K562 (cell line): ENCODE measurements at regions not wholly inside any gene's neighbourhood (a gene's known extent, or its start where the extent isn't known, plus 50 kb on each side); places are given as distances from the start of the nearest gene placed in this dataset.

Source experiments
- ATAC-seq: fragments of 200-7000 bp; cut with Tn5 transposase; 3 replicates; pipeline ENCODE4 v1.9.1; 2020; ENCODE audit warnings: moderate library complexity
- BruUV-seq: library from RNA; stranded (reverse); fragments of 400-500 nt; replicated peaks from 2 replicates; lab custom pipeline; 2021; lab: Mats Ljungman, UMichigan
- CTCF ChIA-PET: fragments of 300-600 bp; formaldehyde crosslinking; extraction: SDS; loops from one replicate; lab custom pipeline; 2021; ENCODE audit warnings: low intra/inter-chr PET ratio; lab: Yijun Ruan, JAX
- POLR2A ChIA-PET: fragments of 300-600, 350-650 bp; sonication (Branson Sonifier 250); formaldehyde crosslinking; extraction: SDS; loops from one replicate; lab custom pipeline; 2021; ENCODE audit warnings: antibody characterized with exemption, inconsistent platforms; lab: Yijun Ruan, JAX
- DNase-seq, 4 experiments: peaks; one replicate each; pipeline versions ENCODE4 v3.0.0 to v3.0.0-alpha.2; 2011 to 2018; ENCODE audit warnings: low spot score in 3 of 4, mixed read lengths in 3 of 4; ENCODE audit errors: extremely low read depth in 1 of 4
- FAIRE-seq: peaks from 2 replicates; lab custom pipeline; 2011; peaks lifted over from hg19 to GRCh38; lab: Jason Lieb, UNC
- H2AFZ ChIP-seq: 2 replicates; pipeline ENCODE4 v1.6.0; 2011; ENCODE audit warnings: low read depth, low read length, control low read depth, inconsistent platforms
- H3K27ac ChIP-seq: fragments of 200-600 bp; 3 replicates; pipeline ENCODE4 v1.8.0; 2011; ENCODE audit warnings: low read depth, mild to moderate bottlenecking, control low read depth, inconsistent platforms, low read length, moderate library complexity, mixed read lengths; ENCODE audit errors: extremely low read depth
- H3K27me3 ChIP-seq, 2 experiments: fragments of 300-600 bp in 1 of 2; 2 replicates in 1 of 2; 3 replicates in 1 of 2; pipeline versions ENCODE4 v1.6.0 to v1.8.0; 2011; ENCODE audit warnings: inconsistent platforms in 2 of 2, low read length in 2 of 2, mild to moderate bottlenecking in 1 of 2, mixed read lengths in 1 of 2, moderate library complexity in 1 of 2; ENCODE audit not compliant: control insufficient read depth in 2 of 2, insufficient read depth in 2 of 2
- H3K36me3 ChIP-seq: fragments of 300-600 bp; 3 replicates; pipeline ENCODE4 v1.8.0; 2011; ENCODE audit warnings: mild to moderate bottlenecking, low read length, inconsistent platforms; ENCODE audit not compliant: control insufficient read depth, insufficient read depth
- H3K4me1 ChIP-seq, 2 experiments: fragments of 200-600 bp in 1 of 2; replicated peaks in 1 of 2; 2 replicates in 1 of 2; 3 replicates in 1 of 2; pipeline versions ENCODE4 v1.5.1 to v1.8.0; 2011; ENCODE audit warnings: inconsistent platforms in 2 of 2, low read length in 2 of 2, mild to moderate bottlenecking in 1 of 2, mixed read lengths in 1 of 2, moderate library complexity in 1 of 2; ENCODE audit not compliant: control insufficient read depth in 2 of 2, insufficient read depth in 2 of 2
- H3K4me2 ChIP-seq: 2 replicates; pipeline ENCODE4 v1.6.1; 2011; ENCODE audit warnings: low read length, control low read depth, inconsistent platforms, mixed read lengths; ENCODE audit not compliant: insufficient read depth
- H3K4me3 ChIP-seq: fragments of 200-600 bp; sonication (generic), shearing (Covaris generic); 2 replicates; pipeline ENCODE4 v1.5.1; 2016; ENCODE audit warnings: control low read depth, inconsistent platforms
- H3K79me2 ChIP-seq: fragments of 200-600 bp; 3 replicates; pipeline ENCODE4 v1.8.0; 2011; ENCODE audit warnings: low read length, inconsistent platforms; ENCODE audit not compliant: control insufficient read depth, insufficient read depth
- H3K9ac ChIP-seq, 2 experiments: 2 replicates each; pipeline versions ENCODE4 v1.6.0 to v1.6.1; 2011; ENCODE audit warnings: low read depth in 2 of 2, low read length in 2 of 2, control low read depth in 1 of 2, inconsistent platforms in 1 of 2, mild to moderate bottlenecking in 1 of 2, mixed read lengths in 1 of 2; ENCODE audit not compliant: insufficient read depth in 1 of 2
- H3K9me1 ChIP-seq: one replicate; pipeline ENCODE4 v1.6.0; 2011; ENCODE audit warnings: inconsistent platforms, mild to moderate bottlenecking, low read length, moderate library complexity; ENCODE audit not compliant: control insufficient read depth, insufficient read depth
- H3K9me3 ChIP-seq: replicated peaks from 2 replicates; pipeline ENCODE4 v1.5.1; 2011; ENCODE audit warnings: low read depth, low read length, inconsistent platforms; ENCODE audit not compliant: control insufficient read depth, insufficient read depth
- H4K20me1 ChIP-seq: replicated peaks from 2 replicates; pipeline ENCODE4 v1.6.1; 2011; ENCODE audit warnings: low read length, inconsistent platforms, mixed read lengths; ENCODE audit not compliant: control insufficient read depth, insufficient read depth
- ATF1 ChIP-seq, 2 experiments: fragments of 450-650 bp in 1 of 2; IDR thresholded peaks; 2 replicates each; pipeline ENCODE4 v1.6.1; 2016; ENCODE audit warnings: missing compliant biosample characterization in 1 of 2, missing genetic modification characterization in 1 of 2
- CCNT2 ChIP-seq: IDR thresholded peaks from 2 replicates; pipeline ENCODE4 v1.6.1; 2011; ENCODE audit warnings: borderline replicate concordance, low read depth, mild to moderate bottlenecking, moderate library complexity, mixed read lengths, low read length; ENCODE audit not compliant: insufficient read length; ENCODE audit errors: extremely low read depth
- HLTF ChIP-seq: fragments of 450-650 bp; IDR thresholded peaks from 2 replicates; pipeline ENCODE4 v1.6.1; 2016
- MEF2A ChIP-seq: IDR thresholded peaks from 2 replicates; pipeline ENCODE4 v1.6.1; 2011; ENCODE audit warnings: low read depth, mild to moderate bottlenecking, low read length, moderate library complexity; ENCODE audit not compliant: control insufficient read depth
- MYC ChIP-seq, 2 experiments: fragments of 250-450 bp in 1 of 2; sonication (Bioruptor Pico) in 1 of 2; IDR thresholded peaks; 2 replicates each; pipeline versions ENCODE4 v1.5.1 to v1.6.1; 2012 to 2021; ENCODE audit warnings: low read depth in 2 of 2, borderline replicate concordance in 1 of 2, improper control_type of control experiment in 1 of 2, low read length in 1 of 2, mild to moderate bottlenecking in 1 of 2, moderate library complexity in 1 of 2
- PTTG1 ChIP-seq: fragments of 450-650 bp; IDR thresholded peaks from 2 replicates; pipeline ENCODE4 v1.6.1; 2016; ENCODE audit warnings: low read depth, mild to moderate bottlenecking, missing genetic modification characterization, missing compliant biosample characterization
- SAP30 ChIP-seq: fragments of 200-600 bp; sonication (generic); IDR thresholded peaks from 2 replicates; pipeline ENCODE4 v1.6.1; 2012; ENCODE audit warnings: borderline replicate concordance, low read depth, mild to moderate bottlenecking, moderate library complexity, low read length, control low read depth, inconsistent platforms; ENCODE audit not compliant: insufficient read depth, poor library complexity, severe bottlenecking
- TEAD4 ChIP-seq, 2 experiments: sonication (generic) in 1 of 2; formaldehyde crosslinking in 1 of 2; IDR thresholded peaks; 2 replicates each; pipeline versions ENCODE4 v1.6.1 to v1.8.0; 2012 to 2022; ENCODE audit warnings: borderline replicate concordance in 1 of 2, inconsistent platforms in 1 of 2, low read length in 1 of 2, mild to moderate bottlenecking in 1 of 2, missing genetic modification reagents in 1 of 2
- XRCC3 ChIP-seq: fragments of 450-650 bp; IDR thresholded peaks from 2 replicates; pipeline ENCODE4 v1.6.1; 2017; ENCODE audit warnings: mild to moderate bottlenecking, moderate library complexity
- ZBED1 ChIP-seq: IDR thresholded peaks from 2 replicates; pipeline ENCODE4 v1.6.1; 2014
- ZNF354B ChIP-seq: fragments of 250-450 bp; sonication (Bioruptor Pico); IDR thresholded peaks from 2 replicates; pipeline ENCODE4 v1.4.0; 2020
- WGBS: fragments of 100-300 bp; shearing (Covaris generic); methylation state at CpG from one replicate; pipeline ENCODE4 v1.1.6; 2016; ENCODE audit warnings: low coverage, mixed read lengths; ENCODE audit not compliant: insufficient coverage; ENCODE audit errors: missing lambda C conversion rate; 5-methylcytosine and 5-hydroxymethylcytosine counted together
- in situ Hi-C: fragments of 300-500 bp; cut with MboI; formaldehyde crosslinking; loops from 4 replicates; pipeline ENCODE4 v1.15.0; 2018; ENCODE audit warnings: inconsistent platforms, mixed read lengths
- intact Hi-C: fragments of 100-400 bp; cut with micrococcal nuclease; formaldehyde crosslinking; loops from 2 replicates; pipeline ENCODE4 v1.14.2; 2022
- TF ChIP-seq, protein P1 (sequence below): fragments of 450-650 bp; IDR thresholded peaks from 2 replicates; pipeline ENCODE4 v1.6.1; 2016; ENCODE audit warnings: low read depth, mild to moderate bottlenecking, moderate library complexity
- TF ChIP-seq, protein P2 (sequence below): sonication (generic); formaldehyde crosslinking; IDR thresholded peaks from 2 replicates; pipeline ENCODE4 v1.8.0; 2023; ENCODE audit warnings: mild to moderate bottlenecking, missing genetic modification reagents
- TF ChIP-seq, protein P3 (sequence below): fragments of 450-650 bp; IDR thresholded peaks from 2 replicates; pipeline ENCODE4 v1.6.1; 2017; ENCODE audit warnings: antibody characterized with exemption

GRCh38 chr5:168062239-168062638 lies 229.2 kb upstream of the WWC1 start:
- Histone ChIP-seq H4K20me1 (no peaks in the 10 kb centered on the region), H3K9me1 (no peaks in the 10 kb centered on the region), H3K27ac (no peak overlapping the region), H2AFZ (no peak overlapping the region), H3K9me3 (no peaks in the 10 kb centered on the region), H3K79me2 (no peaks in the 10 kb centered on the region), H3K27me3 (no peaks in the 10 kb centered on the region), H3K9ac (no peak overlapping the region), H3K4me3 (no peak overlapping the region), H3K36me3 (no peaks in the 10 kb centered on the region), H3K4me2 (no peak overlapping the region), H3K4me1 (no peaks in the 10 kb centered on the region)
- BruUV-seq, result no TSS peak
- WGBS, result 2% methylated on average over 3 of the region's 3 CpGs
- in situ Hi-C loops (no loop called here), intact Hi-C loops (no loop called here)
- POLR2A ChIA-PET, result no interaction called here
- DNase-seq, result no peak
- CTCF ChIA-PET, result no interaction called here
- FAIRE-seq, result no peak
- no peak for ATAC-seq
- TF ChIP-seq MEF2A (no peak), MYC (IDR thresholded peaks at IDR 0.05; ENCODE audit: low read depth, low read length) (no peak), MYC (CRISPR knock-in tag; IDR thresholded peaks at IDR 0.05; ENCODE audit: borderline replicate concordance, low read depth) (no peak), XRCC3 (no peak), HLTF (no peak), ATF1 (CRISPR knock-in tag; IDR thresholded peaks at IDR 0.05) (no peak), ATF1 (tag; IDR thresholded peaks at IDR 0.05) (no peak), SAP30 (no peak), CCNT2 (no peak), PTTG1 (tag) (no peak), ZBED1 (no peak), ZNF354B (no peak), TEAD4 (IDR thresholded peaks at IDR 0.05; ENCODE audit: low read length) (no peak), TEAD4 (CRISPR knock-in tag; IDR thresholded peaks at IDR 0.05; ENCODE audit: borderline replicate concordance) (no peak)
- TF ChIP-seq, protein P1, sequence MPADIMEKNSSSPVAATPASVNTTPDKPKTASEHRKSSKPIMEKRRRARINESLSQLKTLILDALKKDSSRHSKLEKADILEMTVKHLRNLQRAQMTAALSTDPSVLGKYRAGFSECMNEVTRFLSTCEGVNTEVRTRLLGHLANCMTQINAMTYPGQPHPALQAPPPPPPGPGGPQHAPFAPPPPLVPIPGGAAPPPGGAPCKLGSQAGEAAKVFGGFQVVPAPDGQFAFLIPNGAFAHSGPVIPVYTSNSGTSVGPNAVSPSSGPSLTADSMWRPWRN, result no peak
- TF ChIP-seq, protein P2, sequence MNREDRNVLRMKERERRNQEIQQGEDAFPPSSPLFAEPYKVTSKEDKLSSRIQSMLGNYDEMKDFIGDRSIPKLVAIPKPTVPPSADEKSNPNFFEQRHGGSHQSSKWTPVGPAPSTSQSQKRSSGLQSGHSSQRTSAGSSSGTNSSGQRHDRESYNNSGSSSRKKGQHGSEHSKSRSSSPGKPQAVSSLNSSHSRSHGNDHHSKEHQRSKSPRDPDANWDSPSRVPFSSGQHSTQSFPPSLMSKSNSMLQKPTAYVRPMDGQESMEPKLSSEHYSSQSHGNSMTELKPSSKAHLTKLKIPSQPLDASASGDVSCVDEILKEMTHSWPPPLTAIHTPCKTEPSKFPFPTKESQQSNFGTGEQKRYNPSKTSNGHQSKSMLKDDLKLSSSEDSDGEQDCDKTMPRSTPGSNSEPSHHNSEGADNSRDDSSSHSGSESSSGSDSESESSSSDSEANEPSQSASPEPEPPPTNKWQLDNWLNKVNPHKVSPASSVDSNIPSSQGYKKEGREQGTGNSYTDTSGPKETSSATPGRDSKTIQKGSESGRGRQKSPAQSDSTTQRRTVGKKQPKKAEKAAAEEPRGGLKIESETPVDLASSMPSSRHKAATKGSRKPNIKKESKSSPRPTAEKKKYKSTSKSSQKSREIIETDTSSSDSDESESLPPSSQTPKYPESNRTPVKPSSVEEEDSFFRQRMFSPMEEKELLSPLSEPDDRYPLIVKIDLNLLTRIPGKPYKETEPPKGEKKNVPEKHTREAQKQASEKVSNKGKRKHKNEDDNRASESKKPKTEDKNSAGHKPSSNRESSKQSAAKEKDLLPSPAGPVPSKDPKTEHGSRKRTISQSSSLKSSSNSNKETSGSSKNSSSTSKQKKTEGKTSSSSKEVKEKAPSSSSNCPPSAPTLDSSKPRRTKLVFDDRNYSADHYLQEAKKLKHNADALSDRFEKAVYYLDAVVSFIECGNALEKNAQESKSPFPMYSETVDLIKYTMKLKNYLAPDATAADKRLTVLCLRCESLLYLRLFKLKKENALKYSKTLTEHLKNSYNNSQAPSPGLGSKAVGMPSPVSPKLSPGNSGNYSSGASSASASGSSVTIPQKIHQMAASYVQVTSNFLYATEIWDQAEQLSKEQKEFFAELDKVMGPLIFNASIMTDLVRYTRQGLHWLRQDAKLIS (CRISPR knock-in tag), result no peak
- TF ChIP-seq, protein P3, sequence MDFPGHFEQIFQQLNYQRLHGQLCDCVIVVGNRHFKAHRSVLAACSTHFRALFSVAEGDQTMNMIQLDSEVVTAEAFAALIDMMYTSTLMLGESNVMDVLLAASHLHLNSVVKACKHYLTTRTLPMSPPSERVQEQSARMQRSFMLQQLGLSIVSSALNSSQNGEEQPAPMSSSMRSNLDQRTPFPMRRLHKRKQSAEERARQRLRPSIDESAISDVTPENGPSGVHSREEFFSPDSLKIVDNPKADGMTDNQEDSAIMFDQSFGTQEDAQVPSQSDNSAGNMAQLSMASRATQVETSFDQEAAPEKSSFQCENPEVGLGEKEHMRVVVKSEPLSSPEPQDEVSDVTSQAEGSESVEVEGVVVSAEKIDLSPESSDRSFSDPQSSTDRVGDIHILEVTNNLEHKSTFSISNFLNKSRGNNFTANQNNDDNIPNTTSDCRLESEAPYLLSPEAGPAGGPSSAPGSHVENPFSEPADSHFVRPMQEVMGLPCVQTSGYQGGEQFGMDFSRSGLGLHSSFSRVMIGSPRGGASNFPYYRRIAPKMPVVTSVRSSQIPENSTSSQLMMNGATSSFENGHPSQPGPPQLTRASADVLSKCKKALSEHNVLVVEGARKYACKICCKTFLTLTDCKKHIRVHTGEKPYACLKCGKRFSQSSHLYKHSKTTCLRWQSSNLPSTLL, result no peak
